ENCODE measurements at regions not wholly inside any gene's neighbourhood (a gene's known extent, or its start where the extent isn't known, plus 50 kb on each side); places are given as distances from the start of the nearest gene placed in this dataset.

GRCh38 chr4:81915430-81915829, 443.7 kb upstream of the RASGEF1B start:
- no peaks in the 10 kb centered on the region for H4K20me1 ChIP-seq (ENCODE audit: control insufficient read depth, extremely low read depth, insufficient read depth, low read length)
- DNase-seq (ENCODE audit: low read depth, low spot score): no peak
- H3K27me3 ChIP-seq (ENCODE audit: control insufficient read depth, extremely low read depth, insufficient read depth, low read length): no peaks in the 10 kb centered on the region
- FAIRE-seq: no peak
- H2AFZ ChIP-seq (ENCODE audit: control insufficient read depth, low read length): no peak overlapping the region
- no peaks in the 10 kb centered on the region for H3K9me1 ChIP-seq (ENCODE audit: control insufficient read depth, extremely low read depth, insufficient read depth, low read length)
- H3K79me2 ChIP-seq (ENCODE audit: control insufficient read depth, insufficient read depth, low read length): no peaks in the 10 kb centered on the region
- H3K36me3 ChIP-seq (ENCODE audit: control insufficient read depth in 2 of 2, extremely low read depth in 1 of 2, insufficient read depth in 2 of 2, low read length in 2 of 2): no peaks in the 10 kb centered on the region
- H3K9ac ChIP-seq (ENCODE audit: control insufficient read depth, extremely low read depth, insufficient read depth, low read length): no peak overlapping the region
- no peak overlapping the region for H3K27ac ChIP-seq (ENCODE audit: control insufficient read depth, insufficient read depth, low read length)
- H3K4me1 ChIP-seq (ENCODE audit: control insufficient read depth, extremely low read depth, insufficient read depth, low read length): no peaks in the 10 kb centered on the region
- no peaks in the 10 kb centered on the region for H3K9me3 ChIP-seq (ENCODE audit: control insufficient read depth, low read depth, low read length)
- H3K4me3 ChIP-seq (ENCODE audit: control insufficient read depth in 2 of 3, extremely low read depth in 1 of 3, insufficient read depth in 2 of 3, low read depth in 1 of 3, low read length in 3 of 3): no peak overlapping the region
- no peak overlapping the region for H3K4me2 ChIP-seq (ENCODE audit: control insufficient read depth, extremely low read depth, insufficient read depth, low read depth, low read length)
- no peak for TF ChIP-seq CTCF (optimal IDR thresholded peaks at IDR 0.05 in 1 of 3, IDR thresholded peaks at IDR 0.05 in 1 of 3, conservative IDR thresholded peaks at IDR 0.05 in 1 of 3; ENCODE audit: extremely low read depth in 1 of 3, insufficient read depth in 2 of 3, low read length in 3 of 3)
- dilution Hi-C loops (cut with MboI; ENCODE audit: extremely low pct_ligation_motif_present, low sequenced_read_pairs): no loop called here

GRCh38 chr4:81914623-81915022, 442.9 kb upstream of the RASGEF1B start:
- H3K27me3 ChIP-seq (ENCODE audit: control insufficient read depth, extremely low read depth, insufficient read depth, low read length): no peaks in the 10 kb centered on the region
- no peaks in the 10 kb centered on the region for H3K79me2 ChIP-seq (ENCODE audit: control insufficient read depth, insufficient read depth, low read length)
- no peaks in the 10 kb centered on the region for H4K20me1 ChIP-seq (ENCODE audit: control insufficient read depth, extremely low read depth, insufficient read depth, low read length)
- DNase-seq (ENCODE audit: low read depth, low spot score): no peak
- TF ChIP-seq EZH2 (IDR thresholded peaks at IDR 0.05; ENCODE audit: low read length): no peak
- TF ChIP-seq CTCF (optimal IDR thresholded peaks at IDR 0.05 in 1 of 3, IDR thresholded peaks at IDR 0.05 in 1 of 3, conservative IDR thresholded peaks at IDR 0.05 in 1 of 3; ENCODE audit: extremely low read depth in 1 of 3, insufficient read depth in 2 of 3, low read length in 3 of 3): no peak
- dilution Hi-C loops (cut with MboI; ENCODE audit: extremely low pct_ligation_motif_present, low sequenced_read_pairs): no loop called here
- H3K36me3 ChIP-seq (ENCODE audit: control insufficient read depth in 2 of 2, extremely low read depth in 1 of 2, insufficient read depth in 2 of 2, low read length in 2 of 2): no peaks in the 10 kb centered on the region
- H2AFZ ChIP-seq (ENCODE audit: control insufficient read depth, low read length): no peak overlapping the region
- H3K9me3 ChIP-seq (ENCODE audit: control insufficient read depth, low read depth, low read length): no peaks in the 10 kb centered on the region
- FAIRE-seq: no peak
- H3K9ac ChIP-seq (ENCODE audit: control insufficient read depth, extremely low read depth, insufficient read depth, low read length): no peak overlapping the region
- no peaks in the 10 kb centered on the region for H3K9me1 ChIP-seq (ENCODE audit: control insufficient read depth, extremely low read depth, insufficient read depth, low read length)
- no peaks in the 10 kb centered on the region for H3K4me1 ChIP-seq (ENCODE audit: control insufficient read depth, extremely low read depth, insufficient read depth, low read length)
- no peak overlapping the region for H3K27ac ChIP-seq (ENCODE audit: control insufficient read depth, insufficient read depth, low read length)
- no peak overlapping the region for H3K4me2 ChIP-seq (ENCODE audit: control insufficient read depth, extremely low read depth, insufficient read depth, low read depth, low read length)
- H3K4me3 ChIP-seq (ENCODE audit: control insufficient read depth in 2 of 3, extremely low read depth in 1 of 3, insufficient read depth in 2 of 3, low read depth in 1 of 3, low read length in 3 of 3): no peak overlapping the region

All from keratinocyte (primary cell).